Stimulated activated CD4-positive, alpha-beta T cell treated with anti-CD3 and anti-CD28 coated beads, TNF-alpha, amount 100 ng/mL, for 48 hours (primary cell): ENCODE measurements at regions not wholly inside any gene's neighbourhood (a gene's known extent, or its start where the extent isn't known, plus 50 kb on each side); places are given as distances from the start of the nearest gene placed in this dataset.
"Not testable (repeated sequence)": the region's sequence is repeated elsewhere in the genome, so short reads cannot be mapped to it uniquely, and the experiment has no call there.

Source experiments
- DNase-seq, 3 donors: peaks; one replicate each; pipeline ENCODE4 v3.0.0-alpha.2; 2020; ENCODE audit warnings: low read depth in 3 of 3

- no peak for DNase-seq
Measured at GRCh38 chr9:31868830-31869229, 515.6 kb upstream of the ACO1 start.

GRCh38 chr9:31870276-31870675 is 514.2 kb upstream of the ACO1 start:
- no peak for DNase-seq

- DNase-seq = no peak
Measured at GRCh38 chr9:31873722-31874121, 510.7 kb upstream of the ACO1 start.

- no peak for DNase-seq
Measured at GRCh38 chr9:31894008-31894407, 490.4 kb upstream of the ACO1 start.

GRCh38 chr9:31908158-31908890 is 476.1 kb upstream of the ACO1 start:
- no peak for DNase-seq

- DNase-seq = no peak
Measured at GRCh38 chr9:31908891-31909480, 475.5 kb upstream of the ACO1 start.

GRCh38 chr9:31912636-31913035 is 471.8 kb upstream of the ACO1 start:
- no peak for DNase-seq

GRCh38 chr9:31916591-31917241 is 467.7 kb upstream of the ACO1 start:
- no peak for DNase-seq

- not testable (repeated sequence) for DNase-seq
Measured at GRCh38 chr9:31937737-31938136, 446.7 kb upstream of the ACO1 start.

- DNase-seq = no peak
Measured at GRCh38 chr9:31950756-31951155, 433.7 kb upstream of the ACO1 start.

GRCh38 chr9:31958572-31958971 is 425.9 kb upstream of the ACO1 start:
- no peak for DNase-seq

GRCh38 chr9:31969552-31969951 is 414.9 kb upstream of the ACO1 start:
- no peak for DNase-seq

- no peak for DNase-seq
Measured at GRCh38 chr9:31983895-31984294, 400.5 kb upstream of the ACO1 start.

GRCh38 chr9:31996331-31996730 is 388.1 kb upstream of the ACO1 start:
- no peak for DNase-seq

GRCh38 chr9:32004431-32005076 is 379.9 kb upstream of the ACO1 start:
- no peak for DNase-seq

- no peak for DNase-seq
Measured at GRCh38 chr9:32010322-32010721, 374.1 kb upstream of the ACO1 start.

GRCh38 chr9:32011049-32011448 is 373.4 kb upstream of the ACO1 start:
- DNase-seq = no peak

GRCh38 chr9:32015795-32016194 is 368.6 kb upstream of the ACO1 start:
- DNase-seq = no peak

- no peak for DNase-seq
Measured at GRCh38 chr9:32045513-32045912, 338.9 kb upstream of the ACO1 start.

GRCh38 chr9:32067261-32067660 is 317.2 kb upstream of the ACO1 start:
- no peak for DNase-seq

- DNase-seq = no peak
Measured at GRCh38 chr9:32069169-32069813, 315.2 kb upstream of the ACO1 start.

- no peak for DNase-seq
Measured at GRCh38 chr9:32069969-32070368, 314.5 kb upstream of the ACO1 start.
